Mucosa of descending colon (tissue), 3 donors: ENCODE measurements at regions not wholly inside any gene's neighbourhood (a gene's known extent, or its start where the extent isn't known, plus 50 kb on each side); places are given as distances from the start of the nearest gene placed in this dataset.

Experiments used
- ATAC-seq: fragments of 200-7000 bp; cut with Tn5 transposase; one replicate; pipeline ENCODE4 v1.9.1; 2020; ENCODE audit warnings: mild to moderate bottlenecking, moderate library complexity
- DNase-seq, 3 donors: peaks; one replicate each; pipeline ENCODE4 v3.0.0-alpha.2; 2020
- H3K36me3 ChIP-seq: fragments of 200-600 bp; one replicate; pipeline ENCODE4 v1.8.0; 2021; ENCODE audit warnings: low read depth, mild to moderate bottlenecking
- H3K4me1 ChIP-seq: fragments of 200-600 bp; one replicate; pipeline ENCODE4 v1.8.0; 2021; ENCODE audit warnings: low read depth, mild to moderate bottlenecking
- H3K4me3 ChIP-seq: fragments of 200-600 bp; one replicate; pipeline ENCODE4 v1.8.0; 2021; ENCODE audit warnings: mild to moderate bottlenecking
- H3K9me3 ChIP-seq: fragments of 200-600 bp; one replicate; pipeline ENCODE4 v1.8.0; 2021; ENCODE audit warnings: mild to moderate bottlenecking
- intact Hi-C, 2 donors: fragments of 100-400 bp; cut with DNase I in 1 of 2; cut with micrococcal nuclease in 1 of 2; formaldehyde crosslinking; loops; one replicate each; pipeline versions ENCODE4 v1.11.0 to v1.11.1; 2022; cut with DNase I, micrococcal nuclease
- TF ChIP-seq, protein P1 (sequence below): fragments of 200-600 bp; IDR thresholded peaks from one replicate; pipeline ENCODE4 v1.8.0; 2022; ENCODE audit warnings: antibody characterized with exemption, mild to moderate bottlenecking
- donor health status: DM: no; HTN: no; CAD: no; lungs with moderate emphysema.
- donor health status: DM: no; HTN: no; CAD: no.
- donor health status: DM: no; HTN: yes; CAD: no.

DNA sequence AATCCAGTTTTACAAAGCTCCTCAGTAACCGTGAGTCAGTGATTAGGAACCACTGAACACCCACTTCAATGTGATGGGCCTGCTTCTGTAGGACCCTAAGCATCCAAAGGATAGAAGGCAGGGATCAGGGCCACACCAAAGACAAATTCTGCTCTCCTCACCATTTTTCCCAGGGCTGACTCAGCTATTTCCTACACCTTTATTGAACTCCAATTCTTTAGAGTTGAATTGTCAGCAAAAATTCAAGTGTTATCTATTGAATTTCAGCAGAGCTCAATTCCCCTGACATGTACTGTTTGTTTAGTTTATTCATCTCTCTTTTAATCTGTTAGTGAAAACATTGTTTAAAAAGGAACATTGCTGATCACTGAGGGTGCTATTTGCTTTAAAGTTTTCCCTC is 457.7 kb upstream of the TMPO start:
- TF ChIP-seq, protein P1, sequence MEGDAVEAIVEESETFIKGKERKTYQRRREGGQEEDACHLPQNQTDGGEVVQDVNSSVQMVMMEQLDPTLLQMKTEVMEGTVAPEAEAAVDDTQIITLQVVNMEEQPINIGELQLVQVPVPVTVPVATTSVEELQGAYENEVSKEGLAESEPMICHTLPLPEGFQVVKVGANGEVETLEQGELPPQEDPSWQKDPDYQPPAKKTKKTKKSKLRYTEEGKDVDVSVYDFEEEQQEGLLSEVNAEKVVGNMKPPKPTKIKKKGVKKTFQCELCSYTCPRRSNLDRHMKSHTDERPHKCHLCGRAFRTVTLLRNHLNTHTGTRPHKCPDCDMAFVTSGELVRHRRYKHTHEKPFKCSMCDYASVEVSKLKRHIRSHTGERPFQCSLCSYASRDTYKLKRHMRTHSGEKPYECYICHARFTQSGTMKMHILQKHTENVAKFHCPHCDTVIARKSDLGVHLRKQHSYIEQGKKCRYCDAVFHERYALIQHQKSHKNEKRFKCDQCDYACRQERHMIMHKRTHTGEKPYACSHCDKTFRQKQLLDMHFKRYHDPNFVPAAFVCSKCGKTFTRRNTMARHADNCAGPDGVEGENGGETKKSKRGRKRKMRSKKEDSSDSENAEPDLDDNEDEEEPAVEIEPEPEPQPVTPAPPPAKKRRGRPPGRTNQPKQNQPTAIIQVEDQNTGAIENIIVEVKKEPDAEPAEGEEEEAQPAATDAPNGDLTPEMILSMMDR = no peak
- no peaks in the 10 kb centered on the region for H3K36me3 ChIP-seq
- DNase-seq = no peak

DNA sequence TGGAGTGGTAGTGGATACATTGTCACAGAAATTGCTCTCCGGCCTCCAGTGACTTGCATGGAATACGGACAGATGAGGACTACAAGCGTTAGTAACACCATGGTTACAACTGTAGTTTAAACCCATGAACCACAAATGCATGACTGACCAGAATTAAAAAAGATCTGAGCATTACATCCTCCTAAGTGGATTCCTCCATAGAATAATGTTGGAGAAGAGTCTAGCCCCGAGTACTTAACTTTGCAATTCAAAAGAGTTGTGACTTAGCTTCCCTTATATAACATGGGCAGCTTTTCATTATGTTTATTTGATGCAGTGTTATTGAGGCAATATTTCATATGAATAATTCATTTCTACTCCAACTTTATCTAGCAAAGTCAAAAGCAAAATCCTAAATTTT is 457.2 kb upstream of the TMPO start:
- intact Hi-C loops = no loop called here
- DNase-seq (no peak), ATAC-seq (no peak)
- no peaks in the 10 kb centered on the region for H3K36me3 ChIP-seq
- no peaks in the 10 kb centered on the region for H3K9me3 ChIP-seq
- H3K4me3 ChIP-seq = no peak overlapping the region
- TF ChIP-seq, protein P1 = no peak
- H3K4me1 ChIP-seq = no peaks in the 10 kb centered on the region

More for the DNA sequence above, 457.7 kb upstream of the TMPO start:
- ATAC-seq = no peak
- Histone ChIP-seq H3K9me3 (no peaks in the 10 kb centered on the region), H3K4me1 (no peaks in the 10 kb centered on the region), H3K4me3 (no peak overlapping the region)
- intact Hi-C loops = no loop called here

DNA sequence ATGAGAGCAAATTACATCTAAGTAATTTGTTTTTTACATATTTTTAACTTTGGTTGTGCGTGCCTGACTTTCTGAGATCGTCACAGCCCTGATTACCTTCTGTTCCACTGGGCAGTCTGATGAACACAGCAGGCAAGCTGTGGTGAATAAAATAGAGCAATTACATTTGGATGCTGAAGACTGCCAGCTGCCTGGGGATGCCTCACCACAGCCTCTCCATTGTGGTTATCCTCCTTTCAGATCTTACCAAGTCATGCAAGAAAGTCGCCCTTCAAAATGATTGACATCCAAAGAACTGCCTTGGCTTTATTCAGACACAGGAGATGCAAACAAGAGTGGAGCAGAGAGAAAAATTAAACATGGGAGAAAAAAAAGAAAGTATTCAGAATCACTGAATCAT is 456.6 kb upstream of the TMPO start:
- intact Hi-C loops = no loop called here
- Histone ChIP-seq H3K4me3 (no peak overlapping the region), H3K36me3 (no peaks in the 10 kb centered on the region), H3K9me3 (no peaks in the 10 kb centered on the region), H3K4me1 (no peaks in the 10 kb centered on the region)
- ATAC-seq (no peak), DNase-seq (no peak)
- TF ChIP-seq, protein P1 = no peak

DNA sequence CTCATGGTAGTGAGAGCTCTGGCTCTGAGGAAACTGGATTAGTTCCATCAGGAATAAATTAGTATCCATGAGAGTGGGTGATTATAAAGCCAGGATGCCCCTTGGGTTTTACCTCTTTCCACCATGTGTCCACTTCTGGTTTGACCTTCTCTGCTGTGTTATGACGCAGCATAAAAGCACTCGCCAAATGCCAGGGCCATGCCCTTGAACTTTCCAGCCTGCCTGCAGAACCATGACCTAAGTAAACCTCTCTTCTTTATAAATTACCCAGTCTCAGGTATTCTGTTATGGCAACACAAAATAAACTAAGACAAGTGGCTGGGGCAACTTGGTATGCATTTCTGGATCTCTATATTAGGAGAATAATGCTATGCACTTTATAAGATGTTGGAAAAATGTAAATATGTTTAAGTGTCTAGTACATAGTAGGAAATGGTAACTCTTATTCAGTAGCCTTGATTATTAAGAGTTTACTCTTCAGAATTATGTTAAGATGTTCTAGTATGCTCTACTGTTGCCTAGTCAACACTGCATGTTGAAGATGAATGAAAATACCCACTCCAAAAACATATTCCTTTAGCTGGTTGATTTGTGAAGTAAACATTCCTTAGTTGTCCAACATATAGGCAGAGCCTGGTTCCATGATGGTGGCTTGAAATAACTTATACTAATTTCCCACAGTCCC is 455.6 kb upstream of the TMPO start:
- H3K4me1 ChIP-seq = no peaks in the 10 kb centered on the region
- no peak overlapping the region for H3K4me3 ChIP-seq
- ATAC-seq = no peak
- DNase-seq = no peak
- intact Hi-C loops = no loop called here
- no peaks in the 10 kb centered on the region for H3K36me3 ChIP-seq
- no peaks in the 10 kb centered on the region for H3K9me3 ChIP-seq
- TF ChIP-seq, protein P1 = no peak

DNA sequence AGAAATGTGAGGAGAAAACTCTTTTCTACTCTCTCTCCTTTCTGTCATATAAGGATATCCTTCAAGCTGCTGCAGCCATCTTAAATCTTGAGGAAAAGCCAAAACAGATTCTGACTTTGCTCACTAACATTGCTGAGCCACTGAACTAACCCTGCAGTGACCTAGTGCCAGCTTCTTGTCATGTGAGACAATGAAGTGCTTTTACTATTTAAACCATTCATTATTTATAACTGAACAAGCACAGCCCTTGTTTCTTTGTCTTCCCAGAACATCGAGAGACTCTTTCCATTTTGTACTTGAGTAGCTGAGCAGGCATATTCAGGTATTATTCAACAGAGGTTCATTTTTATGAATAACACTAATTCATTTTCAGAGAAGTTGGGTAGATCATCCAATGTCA is 455.0 kb upstream of the TMPO start:
- ATAC-seq (no peak), DNase-seq (no peak)
- H3K9me3 ChIP-seq = no peaks in the 10 kb centered on the region
- H3K4me1 ChIP-seq = no peaks in the 10 kb centered on the region
- no peak overlapping the region for H3K4me3 ChIP-seq
- TF ChIP-seq, protein P1 = no peak
- no peaks in the 10 kb centered on the region for H3K36me3 ChIP-seq
- intact Hi-C loops = no loop called here
